ENCODE measurements at regions not wholly inside any gene's neighbourhood (a gene's known extent, or its start where the extent isn't known, plus 50 kb on each side); places are given as distances from the start of the nearest gene placed in this dataset.
"Not testable (repeated sequence)": the region's sequence is repeated elsewhere in the genome, so short reads cannot be mapped to it uniquely, and the experiment has no call there.

DNA sequence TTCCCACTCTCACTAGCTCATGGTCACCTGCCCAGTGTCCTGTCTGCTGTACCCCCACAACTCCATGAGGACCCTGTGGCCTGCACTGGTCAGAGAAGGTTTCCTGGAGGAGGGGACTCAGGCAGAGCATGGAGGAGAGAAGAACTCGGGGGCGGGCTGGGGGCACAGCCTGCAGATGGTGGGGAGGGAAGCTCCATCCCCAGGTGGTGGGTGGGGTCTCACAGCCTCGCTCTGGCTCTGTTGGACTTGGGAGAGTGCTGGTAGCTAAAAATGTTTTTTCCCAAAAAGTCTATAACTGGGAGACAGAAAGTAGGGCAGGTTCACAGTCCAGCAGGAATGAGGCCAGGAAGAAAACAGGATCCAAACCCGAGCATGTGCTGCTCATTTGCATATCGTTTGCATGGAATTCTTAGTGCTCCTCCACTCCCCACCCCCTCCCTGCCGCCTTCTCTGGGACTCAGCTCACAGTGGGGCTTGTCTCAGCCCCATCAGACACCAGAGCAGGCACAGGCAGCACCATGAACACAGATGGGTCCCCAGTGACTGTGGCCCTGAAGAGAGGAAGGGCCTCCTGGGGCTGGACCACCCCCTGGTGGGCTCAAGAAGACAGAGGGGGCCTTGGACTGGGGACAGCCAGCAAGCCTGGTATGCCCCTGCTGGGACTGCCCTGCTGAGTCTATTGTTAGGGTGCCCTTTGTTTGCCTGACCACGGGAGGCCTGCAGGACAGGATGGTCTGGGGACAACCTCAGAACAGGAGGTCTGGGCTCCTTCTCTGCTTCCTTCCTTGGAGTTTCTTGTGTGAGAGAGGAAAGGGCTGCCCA, 67.0 kb upstream of the SFSWAP start:
- Histone ChIP-seq H3K27me3 (peaks cover 0 to 40% of the 10 kb centered on the region in 2 donors), H3K36me3 (no peaks in the 10 kb centered on the region), H3K9me3 (no peaks in the 10 kb centered on the region), H3K4me1 (no peaks in the 10 kb centered on the region), H3K4me3 (no peak overlapping the region), H3K27ac (no peak overlapping the region)
- intact Hi-C loops (cut with DNase I; ENCODE audit: low total_unique reads): loop anchor here (5.0 kb wide), 1 partner anchor 332 kb away; no protein-coding TSS in a partner anchor
- DNase-seq: peak in 1 of 2 donors; percentile 43
- TF ChIP-seq, protein P1, sequence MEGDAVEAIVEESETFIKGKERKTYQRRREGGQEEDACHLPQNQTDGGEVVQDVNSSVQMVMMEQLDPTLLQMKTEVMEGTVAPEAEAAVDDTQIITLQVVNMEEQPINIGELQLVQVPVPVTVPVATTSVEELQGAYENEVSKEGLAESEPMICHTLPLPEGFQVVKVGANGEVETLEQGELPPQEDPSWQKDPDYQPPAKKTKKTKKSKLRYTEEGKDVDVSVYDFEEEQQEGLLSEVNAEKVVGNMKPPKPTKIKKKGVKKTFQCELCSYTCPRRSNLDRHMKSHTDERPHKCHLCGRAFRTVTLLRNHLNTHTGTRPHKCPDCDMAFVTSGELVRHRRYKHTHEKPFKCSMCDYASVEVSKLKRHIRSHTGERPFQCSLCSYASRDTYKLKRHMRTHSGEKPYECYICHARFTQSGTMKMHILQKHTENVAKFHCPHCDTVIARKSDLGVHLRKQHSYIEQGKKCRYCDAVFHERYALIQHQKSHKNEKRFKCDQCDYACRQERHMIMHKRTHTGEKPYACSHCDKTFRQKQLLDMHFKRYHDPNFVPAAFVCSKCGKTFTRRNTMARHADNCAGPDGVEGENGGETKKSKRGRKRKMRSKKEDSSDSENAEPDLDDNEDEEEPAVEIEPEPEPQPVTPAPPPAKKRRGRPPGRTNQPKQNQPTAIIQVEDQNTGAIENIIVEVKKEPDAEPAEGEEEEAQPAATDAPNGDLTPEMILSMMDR (IDR thresholded peaks at IDR 0.05): no peak

DNA sequence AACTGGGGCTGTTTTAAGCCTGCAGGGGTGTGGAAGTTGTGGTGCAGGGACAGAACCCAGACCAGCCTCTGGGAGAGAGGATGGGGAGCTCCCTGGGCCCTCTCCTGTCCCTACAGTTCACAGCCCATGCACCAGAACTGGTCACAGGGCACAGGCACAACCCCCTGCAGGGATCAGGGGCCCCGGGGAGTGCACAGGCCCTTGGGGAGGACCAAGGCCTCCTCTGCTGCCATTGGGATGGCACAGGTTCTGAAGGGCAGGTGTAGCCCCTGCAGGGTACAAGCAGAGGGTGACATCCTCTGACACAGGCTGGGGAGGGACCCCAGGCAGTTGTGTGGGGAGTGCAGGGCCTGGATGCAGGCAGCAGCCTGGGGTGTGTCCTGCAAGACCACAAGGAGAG, 66.4 kb upstream of the SFSWAP start:
- TF ChIP-seq, protein P1 (IDR thresholded peaks at IDR 0.05): no peak
- peak in 1 of 2 donors; percentile 53 for DNase-seq
- intact Hi-C loops (cut with DNase I; ENCODE audit: low total_unique reads): loop anchor here (5.0 kb wide), 1 partner anchor 332 kb away; no protein-coding TSS in a partner anchor
- H3K36me3 ChIP-seq: no peaks in the 10 kb centered on the region
- peaks cover 0 to 34% of the 10 kb centered on the region in 2 donors for H3K27me3 ChIP-seq
- H3K27ac ChIP-seq: no peak overlapping the region
- no peaks in the 10 kb centered on the region for H3K9me3 ChIP-seq
- H3K4me3 ChIP-seq: no peak overlapping the region
- no peaks in the 10 kb centered on the region for H3K4me1 ChIP-seq

DNA sequence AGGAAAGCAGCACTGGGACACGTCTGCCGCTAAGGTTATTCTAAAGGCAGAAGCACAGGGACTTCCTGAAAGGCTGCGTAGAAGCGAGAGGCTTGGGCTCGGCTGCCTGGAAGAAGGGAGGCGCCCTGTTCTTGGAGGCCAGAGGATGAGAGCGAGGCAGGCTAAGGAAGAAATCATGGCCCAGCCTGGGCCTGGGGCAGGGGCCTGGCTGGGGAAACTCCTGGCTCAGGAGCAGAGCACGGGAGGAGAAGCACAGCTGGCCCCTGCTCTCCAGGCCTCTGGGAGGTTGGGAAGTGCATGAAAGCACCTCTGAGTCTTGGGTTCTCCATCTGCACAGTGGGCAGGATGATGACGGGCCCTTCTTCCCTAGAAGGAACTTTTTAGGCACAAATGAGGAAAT, 66.0 kb upstream of the SFSWAP start:
- DNase-seq, H3K4me1 ChIP-seq, H3K36me3 ChIP-seq, H3K27ac ChIP-seq, H3K9me3 ChIP-seq, H3K4me3 ChIP-seq: not testable (repeated sequence)
- peaks cover 0 to 31% of the 10 kb centered on the region in 2 donors for H3K27me3 ChIP-seq
- intact Hi-C loops (cut with DNase I; ENCODE audit: low total_unique reads): loop anchor here (5.0 kb wide), 1 partner anchor 333 kb away; no protein-coding TSS in a partner anchor

DNA sequence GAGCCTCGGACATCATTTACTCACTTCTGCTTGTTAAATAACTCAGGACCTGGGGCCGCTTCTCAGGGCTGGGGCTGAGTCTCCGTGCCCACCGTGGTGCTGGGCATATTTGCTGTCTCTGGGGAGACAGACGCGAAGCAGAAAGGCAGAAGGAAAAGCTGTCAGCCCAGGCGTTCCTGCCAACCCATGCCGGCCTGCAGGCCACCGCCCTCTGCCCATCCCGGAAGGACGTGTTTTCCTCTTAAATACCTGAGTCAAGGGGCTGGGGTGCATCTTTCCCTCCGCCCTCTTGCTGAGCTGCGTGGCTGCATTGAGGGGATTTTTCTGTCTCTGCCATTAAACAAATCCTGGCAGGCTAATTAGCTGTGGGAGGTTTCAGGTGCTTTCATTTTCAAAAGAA, 65.3 kb upstream of the SFSWAP start:
- peak in 1 of 2 donors; percentile 3 for DNase-seq
- H3K4me1 ChIP-seq; H3K36me3 ChIP-seq; H3K9me3 ChIP-seq; H3K27ac ChIP-seq; intact Hi-C loops (cut with DNase I; ENCODE audit: low total_unique reads); H3K4me3 ChIP-seq: not testable (repeated sequence)
- H3K27me3 ChIP-seq: peaks cover 0 to 31% of the 10 kb centered on the region in 2 donors

DNA sequence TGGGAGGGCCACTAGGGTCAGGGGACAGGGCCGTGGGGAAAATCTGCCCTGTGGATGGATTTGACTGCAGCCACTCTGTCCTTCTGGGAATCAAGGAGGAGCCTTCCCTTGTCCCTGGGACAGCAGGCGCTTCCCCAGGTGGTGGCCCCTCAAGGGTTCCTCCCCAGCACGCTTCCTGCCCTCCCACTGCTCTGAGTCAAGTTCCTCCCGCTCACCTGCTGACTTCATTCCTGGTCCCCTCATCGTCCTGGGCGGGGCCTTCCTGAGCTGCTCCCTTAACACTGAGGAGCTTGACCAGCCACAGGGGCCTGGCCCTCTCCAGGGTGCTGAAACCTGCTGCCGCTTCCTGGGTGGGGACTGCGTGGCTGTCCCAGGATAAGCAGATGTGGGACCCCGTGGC, 64.4 kb upstream of the SFSWAP start:
- H3K9me3 ChIP-seq; H3K4me3 ChIP-seq; intact Hi-C loops (cut with DNase I; ENCODE audit: low total_unique reads); DNase-seq; H3K4me1 ChIP-seq; H3K36me3 ChIP-seq; H3K27ac ChIP-seq: not testable (repeated sequence)
- peaks cover 0 to 31% of the 10 kb centered on the region in 2 donors for H3K27me3 ChIP-seq

DNA sequence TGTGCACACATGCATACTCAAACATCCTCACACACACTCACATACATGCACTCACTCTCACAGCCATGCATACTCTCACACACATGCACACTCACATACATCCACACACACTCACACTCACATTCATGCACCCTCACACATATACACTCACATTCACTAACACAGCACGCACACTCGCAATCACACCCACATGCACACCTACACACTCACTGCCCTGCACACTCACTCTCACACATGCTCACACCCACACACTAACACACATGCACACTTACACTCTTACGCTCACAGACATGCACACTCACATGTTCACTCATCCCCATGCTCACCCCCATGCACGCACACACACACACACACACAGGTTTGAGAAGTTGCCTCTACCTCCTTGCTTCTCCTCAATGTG, 63.2 kb upstream of the SFSWAP start:
- DNase-seq: no peak
- Histone ChIP-seq H3K27ac (no peak overlapping the region), H3K4me3 (no peak overlapping the region), H3K9me3 (no peaks in the 10 kb centered on the region), H3K4me1 (no peaks in the 10 kb centered on the region), H3K36me3 (no peaks in the 10 kb centered on the region), H3K27me3 (peaks cover 0 to 26% of the 10 kb centered on the region in 2 donors)
- TF ChIP-seq, protein P1 (IDR thresholded peaks at IDR 0.05): no peak
- intact Hi-C loops (cut with DNase I; ENCODE audit: low total_unique reads): no loop called here

DNA sequence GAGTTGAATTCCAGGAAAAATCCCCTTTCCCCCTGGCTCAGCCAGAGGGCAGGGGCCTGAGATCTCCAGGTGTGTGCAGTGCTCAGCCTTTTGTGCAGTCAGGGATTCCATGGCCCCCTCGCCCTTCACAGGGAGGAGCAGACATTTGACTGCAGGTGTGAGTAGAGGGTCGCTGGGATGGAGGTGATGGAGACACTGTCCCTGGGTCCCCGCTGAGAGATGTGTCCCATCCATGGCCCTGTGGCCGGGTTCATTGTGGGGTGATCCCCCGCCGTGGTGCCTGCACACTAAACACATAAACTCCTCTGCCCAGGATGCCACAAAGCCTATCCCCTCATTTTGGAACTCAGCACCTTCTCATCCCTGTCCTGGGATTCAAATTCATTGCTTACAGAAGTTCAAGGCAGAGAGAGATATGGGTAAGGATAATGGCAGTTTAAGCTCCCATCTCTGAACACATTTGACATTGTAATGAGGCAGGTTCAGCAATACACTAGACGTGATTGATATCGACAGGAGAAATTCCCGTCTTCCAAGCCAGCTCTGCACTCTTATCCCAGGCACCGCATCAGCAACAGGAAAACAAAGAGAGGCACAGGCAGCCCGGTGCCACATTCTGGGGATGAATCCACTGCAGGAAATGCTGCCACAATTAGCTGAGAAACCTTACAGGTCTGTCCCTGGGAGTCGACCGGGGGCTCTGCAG, 55.3 kb upstream of the SFSWAP start:
- peak in 1 of 2 donors; percentile 54 for DNase-seq
- intact Hi-C loops (cut with DNase I; ENCODE audit: low total_unique reads); H3K9me3 ChIP-seq; H3K4me3 ChIP-seq; H3K36me3 ChIP-seq; H3K27ac ChIP-seq; H3K4me1 ChIP-seq: not testable (repeated sequence)
- H3K27me3 ChIP-seq: peaks cover 0 to 15% of the 10 kb centered on the region in 2 donors

DNA sequence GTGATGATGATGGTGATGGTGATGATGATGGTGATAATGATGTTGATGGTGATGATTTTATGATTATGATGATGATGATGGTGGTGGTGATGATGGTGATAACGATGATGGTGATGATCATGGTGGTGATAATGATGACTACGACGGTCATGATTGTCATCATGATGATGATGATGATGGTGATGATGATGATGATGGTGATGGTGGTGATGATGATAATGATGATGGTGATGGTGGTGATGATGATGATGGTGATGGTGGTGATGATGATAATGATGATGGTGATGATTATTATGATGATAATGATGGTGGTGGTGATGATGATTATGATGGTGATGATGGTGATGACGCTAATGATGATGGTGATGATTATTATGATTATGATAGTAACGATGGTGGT, 54.1 kb upstream of the SFSWAP start:
- H3K27ac ChIP-seq; H3K9me3 ChIP-seq; H3K4me1 ChIP-seq; H3K36me3 ChIP-seq; DNase-seq; H3K4me3 ChIP-seq; intact Hi-C loops (cut with DNase I; ENCODE audit: low total_unique reads): not testable (repeated sequence)
- peaks cover 0 to 15% of the 10 kb centered on the region in 2 donors for H3K27me3 ChIP-seq

DNA sequence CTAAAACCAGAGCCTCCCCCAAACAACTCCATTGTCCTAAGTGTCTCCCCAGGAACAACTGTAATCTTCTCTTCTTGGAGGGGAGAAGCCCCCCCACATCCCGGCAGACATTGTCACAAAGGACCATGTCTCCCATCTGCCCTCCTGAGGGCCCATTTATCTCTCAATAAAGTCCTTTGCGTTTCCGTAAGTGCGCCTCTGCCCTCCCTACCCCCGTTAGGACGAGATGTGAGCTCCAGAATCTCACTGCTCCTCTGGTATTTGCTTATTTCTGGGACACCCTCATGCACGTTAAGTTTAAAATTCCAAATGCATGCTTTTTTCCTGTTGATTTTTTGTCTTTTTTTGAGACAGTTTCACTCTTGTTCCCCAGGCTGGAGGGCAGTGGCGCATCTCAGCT, 52.3 kb upstream of the SFSWAP start:
- H3K4me1 ChIP-seq; H3K4me3 ChIP-seq; DNase-seq; H3K36me3 ChIP-seq; H3K9me3 ChIP-seq; intact Hi-C loops (cut with DNase I; ENCODE audit: low total_unique reads); H3K27ac ChIP-seq: not testable (repeated sequence)
- H3K27me3 ChIP-seq: peaks cover 0 to 15% of the 10 kb centered on the region in 2 donors

DNA sequence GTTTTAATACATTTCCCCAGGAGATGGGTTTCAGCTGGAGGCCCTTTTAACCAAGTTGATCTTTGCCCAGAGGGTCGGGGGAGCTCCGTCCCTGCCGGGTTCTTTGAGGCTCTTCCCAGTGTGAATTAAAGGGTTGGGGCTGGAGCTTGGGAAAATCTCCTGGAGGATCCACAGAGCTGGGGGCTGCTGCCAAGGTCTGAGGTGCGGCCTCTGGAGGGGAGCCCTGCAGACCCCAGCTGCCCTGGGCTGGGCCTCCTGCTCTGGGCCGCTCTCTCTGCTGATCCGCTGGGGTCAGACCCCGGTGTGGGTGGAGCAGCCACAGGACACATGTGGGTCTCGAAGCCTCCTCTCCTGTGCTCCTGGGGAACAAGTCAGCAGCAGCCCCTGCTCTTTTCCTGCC, 51.4 kb upstream of the SFSWAP start:
- intact Hi-C loops (cut with DNase I; ENCODE audit: low total_unique reads); H3K4me3 ChIP-seq; H3K36me3 ChIP-seq; H3K4me1 ChIP-seq; H3K27ac ChIP-seq; H3K9me3 ChIP-seq: not testable (repeated sequence)
- DNase-seq: peak in 1 of 2 donors; percentile 48
- peaks cover 0 to 15% of the 10 kb centered on the region in 2 donors for H3K27me3 ChIP-seq

DNA sequence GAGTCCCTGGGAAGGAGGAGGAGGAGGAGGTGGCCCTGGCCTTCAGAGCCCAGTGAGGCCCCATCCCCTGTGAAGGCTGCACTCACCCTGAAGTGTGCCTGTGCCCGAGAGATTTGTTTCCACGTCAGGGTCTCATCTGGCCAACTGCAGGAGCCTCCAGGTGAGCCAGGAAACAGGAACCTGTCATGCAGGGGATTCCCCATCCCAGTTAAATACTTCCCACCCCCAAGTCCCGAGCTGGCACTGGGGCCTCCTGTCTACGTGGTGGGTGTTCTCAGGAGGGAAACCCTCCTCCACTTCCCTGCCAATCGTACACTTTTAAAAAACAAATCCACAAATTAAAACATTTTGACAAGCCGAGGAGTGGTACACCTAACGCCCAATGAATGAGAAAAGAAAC, 50.9 kb upstream of the SFSWAP start:
- H3K4me1 ChIP-seq, H3K9me3 ChIP-seq, H3K36me3 ChIP-seq, H3K27ac ChIP-seq, H3K4me3 ChIP-seq: not testable (repeated sequence)
- peaks cover 0 to 15% of the 10 kb centered on the region in 2 donors for H3K27me3 ChIP-seq
- peak in 1 of 2 donors; percentile 52 for DNase-seq
- intact Hi-C loops (cut with DNase I; ENCODE audit: low total_unique reads): loop anchor here (10.0 kb wide), 1 partner anchor 365 kb away; no protein-coding TSS in a partner anchor
